ENCODE measurements at regions not wholly inside any gene's neighbourhood (a gene's known extent, or its start where the extent isn't known, plus 50 kb on each side); places are given as distances from the start of the nearest gene placed in this dataset.

GRCh38 chr7:155972247-155972646 lies 160.0 kb upstream of the SHH start:
- DNase-seq (ENCODE audit: low read depth) = no peak

GRCh38 chr7:155971180-155971770 lies 159.0 kb upstream of the SHH start:
- no peak for DNase-seq (ENCODE audit: low read depth)

- no peak for DNase-seq (ENCODE audit: low read depth)
Measured at GRCh38 chr7:155969192-155969929, 157.1 kb upstream of the SHH start.

DNA sequence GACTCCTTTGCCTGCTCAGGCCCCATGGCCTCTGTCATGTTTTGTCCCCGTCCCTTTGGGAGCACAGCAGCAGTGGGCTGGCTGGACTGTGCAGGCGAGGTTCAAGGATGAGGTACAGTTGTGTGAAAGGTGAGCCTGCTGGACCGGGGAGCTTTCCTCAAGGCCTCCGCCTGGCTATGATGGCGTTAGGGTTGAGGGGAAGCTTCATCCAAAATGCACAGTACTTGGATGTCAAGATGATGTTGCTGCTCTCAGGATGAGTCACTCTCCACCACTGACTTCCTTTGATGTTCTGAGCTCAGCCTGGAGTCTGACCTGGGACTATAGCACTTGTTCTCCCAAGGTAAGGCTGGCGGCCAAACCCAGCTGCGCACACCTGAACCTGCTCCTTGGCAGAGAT lies 152.7 kb upstream of the SHH start:
- DNase-seq (ENCODE audit: low read depth) = no peak

DNA sequence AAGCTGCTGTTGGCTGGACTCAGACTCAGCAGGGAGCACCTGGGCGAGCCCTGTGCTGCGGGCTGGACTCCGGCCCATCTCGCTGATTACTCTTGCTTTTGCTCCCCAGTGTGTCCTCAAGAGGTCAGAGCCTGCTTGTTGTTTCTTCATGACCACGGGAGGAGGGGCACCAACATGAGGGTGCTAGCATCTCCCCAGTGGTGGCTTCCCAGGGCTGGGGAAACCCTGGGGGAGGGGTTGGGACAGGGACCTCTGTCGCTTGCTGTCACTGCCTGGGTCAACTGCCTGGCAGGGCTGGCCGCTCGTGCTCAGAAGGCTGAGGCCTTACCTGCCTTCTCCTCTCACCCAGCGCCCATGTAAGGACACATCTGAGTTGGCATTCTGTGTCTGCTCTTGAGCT lies 152.3 kb upstream of the SHH start:
- DNase-seq (ENCODE audit: low read depth) = no peak

GRCh38 chr7:155963771-155964195 lies 151.5 kb upstream of the SHH start:
- DNase-seq (ENCODE audit: low read depth) = no peak

- DNase-seq (ENCODE audit: low read depth) = no peak
Measured at GRCh38 chr7:155963356-155963755, 151.1 kb upstream of the SHH start.

- no peak for DNase-seq (ENCODE audit: low read depth)
Measured at GRCh38 chr7:155962968-155963300, 150.7 kb upstream of the SHH start.

GRCh38 chr7:155962191-155962967 lies 150.1 kb upstream of the SHH start:
- no peak for DNase-seq (ENCODE audit: low read depth)

DNA sequence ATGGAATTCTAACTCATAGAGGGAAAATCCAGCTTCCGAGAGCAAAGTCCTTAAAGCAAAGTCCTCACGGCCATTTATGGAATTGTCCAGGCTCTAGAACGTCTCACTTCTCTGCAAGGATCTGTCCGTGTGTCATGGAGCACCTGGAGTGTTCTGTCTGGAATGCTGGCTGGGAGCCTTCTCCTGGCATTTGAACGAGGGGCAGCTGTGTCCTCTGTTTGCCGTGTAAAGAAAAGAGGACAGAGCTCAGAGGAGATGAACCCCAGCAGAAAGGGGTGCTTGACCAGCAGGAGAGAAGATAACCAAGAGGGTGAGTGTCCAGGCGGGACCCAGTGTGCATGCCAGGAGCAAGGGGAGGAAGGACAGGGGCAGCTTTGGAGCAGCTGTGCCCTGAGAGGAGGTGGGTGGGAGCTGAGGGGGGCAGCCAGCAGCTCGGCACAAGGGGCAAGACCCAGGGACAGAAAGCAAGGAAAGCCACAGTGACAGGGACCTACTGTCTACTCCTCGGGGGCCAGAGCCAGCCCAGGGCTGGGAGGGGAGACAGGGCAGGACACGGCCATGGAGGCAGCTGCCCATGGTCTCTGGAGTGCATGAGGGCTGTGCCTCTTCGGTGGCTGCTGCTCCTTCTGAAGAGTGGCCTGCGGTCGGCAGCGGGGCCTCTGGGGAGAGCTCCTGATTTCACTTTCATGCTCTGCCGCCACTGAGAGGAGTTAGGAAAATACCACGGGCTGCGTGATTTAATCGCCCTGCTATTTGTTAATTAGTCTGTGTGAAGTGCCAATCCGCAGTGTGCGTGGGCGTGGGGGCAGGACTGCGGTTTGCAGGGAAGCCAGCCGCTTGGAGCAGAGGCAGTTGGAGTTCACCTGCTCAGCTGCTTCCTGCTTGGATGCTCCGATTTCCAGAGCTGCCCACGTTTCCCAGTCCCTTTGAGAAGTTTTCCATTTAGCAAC lies 149.3 kb upstream of the SHH start:
- DNase-seq (ENCODE audit: low read depth) = no peak

DNA sequence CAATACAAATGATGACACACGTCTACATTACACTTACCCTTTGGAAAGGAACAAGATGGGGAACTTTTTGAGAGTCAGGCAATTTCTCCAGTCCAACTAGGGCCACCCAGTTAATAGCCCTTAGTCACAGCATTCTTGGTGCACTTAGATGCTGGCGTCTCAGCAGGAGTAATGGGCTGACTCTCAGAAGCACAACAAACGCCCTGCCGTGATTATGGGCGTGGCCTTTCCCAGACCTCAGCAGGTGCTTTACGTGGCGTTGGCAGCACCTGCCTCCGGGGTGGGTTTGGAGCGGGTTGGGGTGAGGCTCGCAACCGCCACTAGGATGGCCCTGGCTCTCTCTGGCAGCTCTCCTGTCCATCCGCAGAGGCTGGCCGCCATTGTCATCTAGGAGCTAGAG lies 147.6 kb upstream of the SHH start:
- DNase-seq (ENCODE audit: low read depth) = no peak

GRCh38 chr7:155956977-155957376 lies 144.7 kb upstream of the SHH start:
- DNase-seq (ENCODE audit: low read depth) = no peak

DNA sequence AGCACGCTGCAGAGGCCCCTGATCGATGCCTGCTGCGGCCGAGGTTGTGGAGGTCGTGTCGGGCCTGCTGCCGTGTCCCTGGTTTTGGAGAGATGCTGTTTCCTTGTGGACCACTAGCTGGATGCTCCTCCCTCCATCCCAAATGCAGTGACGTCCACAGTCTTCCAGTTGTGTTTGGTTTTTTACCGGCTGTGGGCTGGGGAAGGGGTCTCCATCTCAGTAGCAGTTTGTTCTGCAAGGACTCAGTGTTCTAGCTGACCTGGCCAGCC lies 143.0 kb upstream of the SHH start:
- DNase-seq (ENCODE audit: low read depth) = no peak

DNA sequence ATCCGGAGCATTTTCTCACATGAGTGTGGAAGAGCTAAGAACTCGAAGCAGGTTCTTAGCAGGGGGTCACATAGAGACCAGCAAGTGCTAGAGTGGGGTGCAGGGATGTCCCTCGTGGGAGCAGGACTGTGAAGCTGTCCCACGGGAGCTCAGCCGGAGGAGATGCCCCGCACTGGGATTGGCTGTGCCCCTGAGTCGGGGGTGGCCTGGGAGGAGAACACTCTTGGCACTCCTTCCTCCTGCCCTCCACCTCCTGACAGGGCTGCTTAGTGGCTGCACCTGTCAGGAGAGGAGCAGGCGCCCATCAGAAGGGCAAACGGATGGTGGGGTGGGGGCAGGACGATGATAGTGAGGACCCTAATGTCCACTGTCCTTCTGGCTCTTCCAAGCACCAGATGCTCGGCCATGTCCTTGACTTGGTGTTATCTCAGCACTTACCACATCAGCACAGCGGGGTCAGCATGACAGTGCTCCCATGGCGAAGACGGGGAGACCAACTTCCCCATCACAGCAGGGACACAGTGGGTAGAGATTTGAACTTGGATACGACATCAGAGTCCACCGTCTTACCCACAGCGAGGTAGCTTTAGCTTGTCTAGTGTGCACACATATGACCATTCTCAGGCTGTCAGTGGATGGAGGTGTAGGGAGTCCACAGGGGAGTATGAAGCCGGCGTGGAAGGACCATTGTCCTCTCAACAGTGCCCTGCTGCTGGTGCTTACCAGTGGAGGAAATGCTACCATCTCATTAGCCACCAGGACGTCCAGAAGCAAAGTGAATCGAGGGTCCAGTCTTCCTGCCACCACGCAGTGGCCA lies 142.5 kb upstream of the SHH start:
- DNase-seq (ENCODE audit: low read depth) = no peak

DNA sequence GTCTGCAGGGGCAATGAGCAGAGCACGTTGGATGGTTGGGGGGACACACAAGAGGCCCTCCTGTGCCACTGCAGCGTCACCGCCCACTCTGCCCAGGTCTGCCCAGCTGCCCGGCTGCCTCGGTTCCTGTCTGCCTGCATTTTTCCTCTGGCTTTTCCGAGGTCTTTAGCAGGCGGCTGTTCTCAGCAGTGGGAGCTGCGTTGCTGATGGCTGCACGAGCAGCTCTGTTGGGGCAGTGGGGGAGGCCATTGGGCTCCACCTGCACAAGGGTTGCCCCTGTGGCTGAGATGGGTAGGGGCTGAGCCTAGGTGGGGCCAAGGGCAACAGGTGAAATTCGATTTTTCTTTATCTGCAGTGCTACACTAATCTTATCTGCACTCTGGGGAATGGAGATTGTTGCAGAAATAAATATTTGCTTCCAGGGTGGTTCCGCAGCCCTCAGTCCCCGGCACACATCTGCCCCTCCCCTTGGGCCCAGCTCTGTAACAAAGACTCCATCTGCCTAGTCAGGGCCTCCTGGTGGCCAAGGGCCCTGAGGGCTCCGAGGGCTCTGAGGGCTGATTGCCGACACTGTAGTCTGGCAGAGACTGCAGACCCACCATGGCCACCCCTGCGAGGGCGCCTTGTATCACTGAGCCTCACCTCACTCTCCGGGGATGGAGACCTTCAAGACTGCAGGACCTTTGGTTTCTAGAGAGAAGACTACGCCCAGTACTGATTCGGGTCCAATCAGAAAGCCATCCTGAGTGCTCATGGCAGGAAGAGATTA lies 141.7 kb upstream of the SHH start:
- no peak for DNase-seq (ENCODE audit: low read depth)

DNA sequence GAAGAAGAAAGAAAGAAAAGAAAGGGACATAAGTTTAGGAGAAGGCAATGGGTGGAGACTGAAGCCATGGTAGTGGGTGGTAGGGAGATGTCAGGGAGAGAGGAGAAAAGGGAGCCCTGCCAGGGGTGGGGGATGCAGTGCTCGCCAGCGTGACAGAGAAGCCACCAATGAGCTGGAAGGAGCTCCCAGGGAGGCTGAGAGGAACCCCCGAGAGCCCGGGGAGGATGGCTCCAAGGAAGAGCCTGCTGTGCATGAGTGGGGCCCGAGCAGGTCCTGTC lies 141.2 kb upstream of the SHH start:
- no peak for DNase-seq (ENCODE audit: low read depth)

GRCh38 chr7:155951554-155952158 lies 139.4 kb upstream of the SHH start:
- no peak for DNase-seq (ENCODE audit: low read depth)

DNA sequence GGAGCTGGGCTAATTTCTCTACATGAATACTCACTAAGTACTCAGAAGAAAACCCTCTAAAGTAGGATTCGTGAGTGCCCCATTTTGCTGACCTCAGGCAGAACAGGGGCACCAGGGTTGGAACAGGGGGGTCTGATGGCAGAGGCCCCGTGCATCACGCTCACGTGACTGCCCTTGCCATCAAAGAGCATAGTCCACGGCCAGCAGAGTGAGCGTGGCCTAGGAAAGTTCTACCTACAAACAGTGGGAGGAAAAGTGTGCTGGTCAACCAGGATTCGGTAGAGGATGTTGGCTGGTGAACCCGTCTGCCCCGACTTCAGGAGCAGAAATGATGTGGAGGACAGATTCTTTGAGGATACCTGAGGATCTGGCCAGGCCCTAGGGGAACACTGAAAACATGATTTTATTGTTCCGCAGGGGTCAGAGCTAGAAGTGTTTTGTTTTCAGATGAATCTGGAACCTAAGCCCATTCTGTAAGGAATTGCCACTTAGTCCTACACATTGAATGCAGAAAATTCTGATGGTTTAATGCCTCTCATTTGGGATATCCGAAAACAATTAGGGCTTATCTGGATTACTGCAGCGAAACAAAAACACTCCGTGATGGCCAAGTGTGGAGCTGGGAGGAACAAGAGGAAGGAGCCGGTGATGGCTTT lies 138.8 kb upstream of the SHH start:
- DNase-seq (ENCODE audit: low read depth) = no peak

GRCh38 chr7:155948845-155949244 lies 136.6 kb upstream of the SHH start:
- DNase-seq (ENCODE audit: low read depth) = no peak

- no peak for DNase-seq (ENCODE audit: low read depth)
Measured at GRCh38 chr7:155948423-155948822, 136.2 kb upstream of the SHH start.

Measured in GM04503 (cell line).